ENCODE measurements at regions not wholly inside any gene's neighbourhood (a gene's known extent, or its start where the extent isn't known, plus 50 kb on each side); places are given as distances from the start of the nearest gene placed in this dataset.

DNA sequence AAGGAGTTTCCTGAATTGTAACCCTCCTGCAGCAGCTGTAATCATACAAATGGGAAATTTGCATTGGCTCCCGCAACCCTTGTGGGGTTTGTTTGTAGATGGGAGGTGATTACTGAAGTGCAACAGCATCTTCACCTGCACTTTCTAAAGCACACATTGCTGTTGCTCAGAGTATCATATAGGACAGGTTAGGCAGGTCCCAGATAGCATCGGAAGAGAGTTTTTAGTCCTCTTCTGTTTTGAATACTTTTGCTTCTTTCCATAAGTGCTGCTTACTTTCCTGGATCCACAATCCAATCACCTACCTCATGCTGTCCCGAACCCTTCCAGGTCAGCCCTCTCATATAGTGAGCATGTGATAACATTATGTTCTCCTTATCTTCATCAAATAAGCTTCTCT, 300.4 kb downstream of the PTPRC start:
- TF ChIP-seq ZSCAN23 (tag by site-specific recombination; IDR thresholded peaks at IDR 0.05) = no peak
- no peak for TF ChIP-seq MYNN (tag by site-specific recombination; IDR thresholded peaks at IDR 0.05; ENCODE audit: borderline replicate concordance)
- TF ChIP-seq ZNF335 (tag by site-specific recombination; conservative IDR thresholded peaks at IDR 0.05) = no peak
- TF ChIP-seq ZNF776 (tag by site-specific recombination; IDR thresholded peaks at IDR 0.05; ENCODE audit: borderline replicate concordance) = no peak
- TF ChIP-seq HOXA7 (CRISPR knock-in tag; IDR thresholded peaks at IDR 0.05; ENCODE audit: borderline replicate concordance) = no peak
- no peak for TF ChIP-seq CTCF (tag by site-specific recombination; IDR thresholded peaks at IDR 0.05)
- TF ChIP-seq TSHZ1 (tag by site-specific recombination; IDR thresholded peaks at IDR 0.05; ENCODE audit: borderline replicate concordance) = no peak

Measured in HEK293 (cell line).